ENCODE measurements at regions not wholly inside any gene's neighbourhood (a gene's known extent, or its start where the extent isn't known, plus 50 kb on each side); places are given as distances from the start of the nearest gene placed in this dataset.

DNA sequence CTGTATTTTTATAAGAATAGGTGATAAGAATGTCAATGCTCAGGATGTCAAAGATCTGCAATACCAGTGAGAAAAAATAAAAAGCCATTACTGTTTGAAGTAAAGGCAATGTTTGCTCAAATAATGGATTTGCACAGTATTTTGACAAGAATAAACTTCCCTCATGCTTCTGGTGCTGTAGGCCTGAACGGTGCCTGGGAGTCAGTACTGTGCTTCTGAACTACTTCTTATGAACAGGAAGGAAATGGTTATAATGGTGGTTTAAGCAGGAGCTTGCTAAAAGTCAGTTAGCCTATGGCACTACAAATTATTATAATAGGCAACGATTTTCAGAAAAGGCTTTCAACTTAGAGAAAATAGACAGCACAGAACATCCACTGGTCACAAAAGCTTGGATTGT lies 548.3 kb upstream of the CDH18 start:
- Histone ChIP-seq H2BK5ac (ENCODE audit: low read length) (no peak overlapping the region), H3K27ac (ENCODE audit: low read depth, low read length) (no peak overlapping the region), H3K4me2 (ENCODE audit: low read length) (no peak overlapping the region), H3K4me1 (ENCODE audit: control insufficient read depth, low read depth, low read length) (no peaks in the 10 kb centered on the region), H3K18ac (ENCODE audit: low read length) (no peak overlapping the region), H3K4me3 (ENCODE audit: low read length) (no peak overlapping the region), H3K23ac (ENCODE audit: low read length) (no peak overlapping the region), H3K9ac (ENCODE audit: low read length) (no peak overlapping the region), H2BK120ac (ENCODE audit: low read depth, low read length) (no peak overlapping the region), H2BK15ac (replicated peaks; ENCODE audit: low read depth) (no peak overlapping the region), H3K79me2 (ENCODE audit: control insufficient read depth, insufficient read depth, low read length) (no peaks in the 10 kb centered on the region), H2AK5ac (ENCODE audit: low read length) (no peak overlapping the region), H3K4ac (ENCODE audit: low read depth, low read length) (no peak overlapping the region), H4K8ac (ENCODE audit: low read depth, low read length) (no peak overlapping the region), H3K79me1 (ENCODE audit: low read length) (no peaks in the 10 kb centered on the region), H4K5ac (ENCODE audit: low read length) (no peak overlapping the region), H3K56ac (ENCODE audit: low read length) (no peak overlapping the region), H3K36me3 (ENCODE audit: control insufficient read depth, insufficient read depth, low read length) (no peaks in the 10 kb centered on the region), H3K27me3 (ENCODE audit: insufficient read depth, low read length, poor library complexity) (no peaks in the 10 kb centered on the region)
- no CpG with 5 or more reads among the region's 2 CpGs for WGBS (ENCODE audit: extremely low coverage, insufficient coverage, low lambda C conversion rate)
- DNase-seq: no peak

DNA sequence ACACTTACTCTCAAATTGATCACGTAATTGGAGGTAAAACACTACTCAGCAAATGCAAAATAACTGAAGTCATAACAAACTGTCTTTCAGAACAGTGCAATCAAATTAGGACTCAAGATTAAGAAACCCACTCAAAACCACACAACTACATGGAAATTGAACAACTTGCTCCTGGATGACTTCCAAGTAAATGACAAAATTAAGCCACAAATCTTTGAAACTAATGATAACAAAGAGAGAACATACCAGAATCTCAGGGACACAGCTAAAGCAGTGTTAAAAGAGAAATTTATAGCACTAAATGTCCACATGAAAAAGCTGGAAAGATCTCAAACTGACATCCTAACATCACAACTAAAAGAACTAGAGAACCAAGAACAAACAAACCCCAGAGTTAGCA lies 540.5 kb upstream of the CDH18 start:
- H3K9ac ChIP-seq (ENCODE audit: low read length): no peak overlapping the region
- H3K23ac ChIP-seq (ENCODE audit: low read length): no peak overlapping the region
- no peaks in the 10 kb centered on the region for H3K27me3 ChIP-seq (ENCODE audit: insufficient read depth, low read length, poor library complexity)
- H3K36me3 ChIP-seq (ENCODE audit: control insufficient read depth, insufficient read depth, low read length): no peaks in the 10 kb centered on the region
- no peak overlapping the region for H3K4ac ChIP-seq (ENCODE audit: low read depth, low read length)
- H3K4me2 ChIP-seq (ENCODE audit: low read length): no peak overlapping the region
- H4K5ac ChIP-seq (ENCODE audit: low read length): no peak overlapping the region
- no peak overlapping the region for H2AK5ac ChIP-seq (ENCODE audit: low read length)
- no peak overlapping the region for H2BK5ac ChIP-seq (ENCODE audit: low read length)
- H3K18ac ChIP-seq (ENCODE audit: low read length): no peak overlapping the region
- no peak overlapping the region for H3K56ac ChIP-seq (ENCODE audit: low read length)
- H2BK15ac ChIP-seq (replicated peaks; ENCODE audit: low read depth): no peak overlapping the region
- no peak for DNase-seq
- H3K79me1 ChIP-seq (ENCODE audit: low read length): no peaks in the 10 kb centered on the region
- H3K4me3 ChIP-seq (ENCODE audit: low read length): no peak overlapping the region
- WGBS (ENCODE audit: extremely low coverage, insufficient coverage, low lambda C conversion rate): no CpG with 5 or more reads among the region's 1 CpG
- H3K79me2 ChIP-seq (ENCODE audit: control insufficient read depth, insufficient read depth, low read length): no peaks in the 10 kb centered on the region
- no peak overlapping the region for H3K27ac ChIP-seq (ENCODE audit: low read depth, low read length)
- no peaks in the 10 kb centered on the region for H3K4me1 ChIP-seq (ENCODE audit: control insufficient read depth, low read depth, low read length)
- H4K8ac ChIP-seq (ENCODE audit: low read depth, low read length): no peak overlapping the region
- H2BK120ac ChIP-seq (ENCODE audit: low read depth, low read length): no peak overlapping the region

- no peak for DNase-seq
- no peak overlapping the region for H3K4me3 ChIP-seq (ENCODE audit: low read length)
- no peak overlapping the region for H2BK120ac ChIP-seq (ENCODE audit: low read depth, low read length)
- H3K4me2 ChIP-seq (ENCODE audit: low read length): no peak overlapping the region
- H3K9ac ChIP-seq (ENCODE audit: low read length): no peak overlapping the region
- H4K8ac ChIP-seq (ENCODE audit: low read depth, low read length): no peak overlapping the region
- no peaks in the 10 kb centered on the region for H3K36me3 ChIP-seq (ENCODE audit: control insufficient read depth, insufficient read depth, low read length)
- H3K4ac ChIP-seq (ENCODE audit: low read depth, low read length): no peak overlapping the region
- no peak overlapping the region for H3K18ac ChIP-seq (ENCODE audit: low read length)
- no peak overlapping the region for H2AK5ac ChIP-seq (ENCODE audit: low read length)
- no peak overlapping the region for H3K23ac ChIP-seq (ENCODE audit: low read length)
- H3K4me1 ChIP-seq (ENCODE audit: control insufficient read depth, low read depth, low read length): no peaks in the 10 kb centered on the region
- no peaks in the 10 kb centered on the region for H3K27me3 ChIP-seq (ENCODE audit: insufficient read depth, low read length, poor library complexity)
- H3K27ac ChIP-seq (ENCODE audit: low read depth, low read length): no peak overlapping the region
- H3K79me2 ChIP-seq (ENCODE audit: control insufficient read depth, insufficient read depth, low read length): no peaks in the 10 kb centered on the region
- WGBS (ENCODE audit: extremely low coverage, insufficient coverage, low lambda C conversion rate): no CpG with 5 or more reads among the region's 5 CpGs
- no peak overlapping the region for H2BK15ac ChIP-seq (replicated peaks; ENCODE audit: low read depth)
- no peak overlapping the region for H4K5ac ChIP-seq (ENCODE audit: low read length)
- H2BK5ac ChIP-seq (ENCODE audit: low read length): no peak overlapping the region
- no peaks in the 10 kb centered on the region for H3K79me1 ChIP-seq (ENCODE audit: low read length)
- H3K56ac ChIP-seq (ENCODE audit: low read length): no peak overlapping the region
Measured at GRCh38 chr5:20524991-20525529, 537.1 kb upstream of the CDH18 start.

- Histone ChIP-seq H3K79me1 (ENCODE audit: low read length) (no peaks in the 10 kb centered on the region), H3K4me3 (ENCODE audit: low read length) (no peak overlapping the region), H4K8ac (ENCODE audit: low read depth, low read length) (no peak overlapping the region), H3K23ac (ENCODE audit: low read length) (no peak overlapping the region), H2BK15ac (replicated peaks; ENCODE audit: low read depth) (no peak overlapping the region), H4K5ac (ENCODE audit: low read length) (no peak overlapping the region), H3K9ac (ENCODE audit: low read length) (no peak overlapping the region), H3K79me2 (ENCODE audit: control insufficient read depth, insufficient read depth, low read length) (no peaks in the 10 kb centered on the region), H3K4ac (ENCODE audit: low read depth, low read length) (no peak overlapping the region), H2BK5ac (ENCODE audit: low read length) (no peak overlapping the region), H3K36me3 (ENCODE audit: control insufficient read depth, insufficient read depth, low read length) (no peaks in the 10 kb centered on the region), H3K27ac (ENCODE audit: low read depth, low read length) (no peak overlapping the region), H3K27me3 (ENCODE audit: insufficient read depth, low read length, poor library complexity) (no peaks in the 10 kb centered on the region), H3K56ac (ENCODE audit: low read length) (no peak overlapping the region), H2BK120ac (ENCODE audit: low read depth, low read length) (no peak overlapping the region), H3K4me2 (ENCODE audit: low read length) (no peak overlapping the region), H3K18ac (ENCODE audit: low read length) (no peak overlapping the region), H3K4me1 (ENCODE audit: control insufficient read depth, low read depth, low read length) (no peaks in the 10 kb centered on the region), H2AK5ac (ENCODE audit: low read length) (no peak overlapping the region)
- DNase-seq: no peak
- WGBS (ENCODE audit: extremely low coverage, insufficient coverage, low lambda C conversion rate): no CpG with 5 or more reads among the region's 3 CpGs
Measured at GRCh38 chr5:20522905-20523482, 535.0 kb upstream of the CDH18 start.

GRCh38 chr5:20515606-20516005 lies 527.6 kb upstream of the CDH18 start:
- no peak overlapping the region for H4K5ac ChIP-seq (ENCODE audit: low read length)
- H3K27ac ChIP-seq (ENCODE audit: low read depth, low read length): no peak overlapping the region
- H2BK5ac ChIP-seq (ENCODE audit: low read length): no peak overlapping the region
- H3K79me2 ChIP-seq (ENCODE audit: control insufficient read depth, insufficient read depth, low read length): no peaks in the 10 kb centered on the region
- no peak overlapping the region for H3K4me3 ChIP-seq (ENCODE audit: low read length)
- H3K4me2 ChIP-seq (ENCODE audit: low read length): no peak overlapping the region
- no peaks in the 10 kb centered on the region for H3K4me1 ChIP-seq (ENCODE audit: control insufficient read depth, low read depth, low read length)
- no peak overlapping the region for H3K4ac ChIP-seq (ENCODE audit: low read depth, low read length)
- H3K36me3 ChIP-seq (ENCODE audit: control insufficient read depth, insufficient read depth, low read length): no peaks in the 10 kb centered on the region
- no peaks in the 10 kb centered on the region for H3K79me1 ChIP-seq (ENCODE audit: low read length)
- no peak for DNase-seq
- no peaks in the 10 kb centered on the region for H3K27me3 ChIP-seq (ENCODE audit: insufficient read depth, low read length, poor library complexity)
- H4K8ac ChIP-seq (ENCODE audit: low read depth, low read length): no peak overlapping the region
- no peak overlapping the region for H3K9ac ChIP-seq (ENCODE audit: low read length)
- H2AK5ac ChIP-seq (ENCODE audit: low read length): no peak overlapping the region
- no peak overlapping the region for H3K18ac ChIP-seq (ENCODE audit: low read length)
- no peak overlapping the region for H3K56ac ChIP-seq (ENCODE audit: low read length)
- H2BK120ac ChIP-seq (ENCODE audit: low read depth, low read length): no peak overlapping the region
- H3K23ac ChIP-seq (ENCODE audit: low read length): no peak overlapping the region
- no peak overlapping the region for H2BK15ac ChIP-seq (replicated peaks; ENCODE audit: low read depth)
- no CpG with 5 or more reads among the region's 4 CpGs for WGBS (ENCODE audit: extremely low coverage, insufficient coverage, low lambda C conversion rate)

DNA sequence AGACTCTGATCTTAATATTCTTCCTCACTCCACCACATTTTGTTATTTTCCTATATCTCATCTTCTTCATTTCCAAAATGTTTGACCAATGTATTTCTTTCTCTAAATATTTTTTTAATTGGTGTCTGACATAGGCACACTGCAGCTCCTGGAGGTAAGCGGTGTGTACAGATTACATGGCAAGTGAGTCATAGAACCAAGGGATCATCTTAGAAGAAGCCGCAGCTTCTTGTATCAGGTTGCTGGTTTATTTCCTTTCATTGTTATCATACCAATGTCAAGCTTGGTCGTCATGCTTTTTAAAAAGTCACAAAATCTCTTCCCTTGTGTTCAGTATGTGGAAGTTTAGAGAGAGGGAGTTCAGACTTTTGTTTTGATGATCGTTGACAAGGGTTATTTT lies 526.1 kb upstream of the CDH18 start:
- Histone ChIP-seq H4K8ac (ENCODE audit: low read depth, low read length) (no peak overlapping the region), H3K9ac (ENCODE audit: low read length) (no peak overlapping the region), H2BK120ac (ENCODE audit: low read depth, low read length) (no peak overlapping the region), H3K27ac (ENCODE audit: low read depth, low read length) (no peak overlapping the region), H2BK15ac (replicated peaks; ENCODE audit: low read depth) (no peak overlapping the region), H3K27me3 (ENCODE audit: insufficient read depth, low read length, poor library complexity) (no peaks in the 10 kb centered on the region), H3K56ac (ENCODE audit: low read length) (no peak overlapping the region), H3K4me2 (ENCODE audit: low read length) (no peak overlapping the region), H3K4me3 (ENCODE audit: low read length) (no peak overlapping the region), H3K79me2 (ENCODE audit: control insufficient read depth, insufficient read depth, low read length) (no peaks in the 10 kb centered on the region), H3K79me1 (ENCODE audit: low read length) (no peaks in the 10 kb centered on the region), H2AK5ac (ENCODE audit: low read length) (no peak overlapping the region), H3K36me3 (ENCODE audit: control insufficient read depth, insufficient read depth, low read length) (no peaks in the 10 kb centered on the region), H2BK5ac (ENCODE audit: low read length) (no peak overlapping the region), H3K4ac (ENCODE audit: low read depth, low read length) (no peak overlapping the region), H3K4me1 (ENCODE audit: control insufficient read depth, low read depth, low read length) (no peaks in the 10 kb centered on the region), H4K5ac (ENCODE audit: low read length) (no peak overlapping the region), H3K18ac (ENCODE audit: low read length) (no peak overlapping the region), H3K23ac (ENCODE audit: low read length) (no peak overlapping the region)
- DNase-seq: no peak
- WGBS (ENCODE audit: extremely low coverage, insufficient coverage, low lambda C conversion rate): no CpG with 5 or more reads among the region's 4 CpGs

All from mesendoderm (in vitro differentiated cells).